ENCODE measurements at regions not wholly inside any gene's neighbourhood (a gene's known extent, or its start where the extent isn't known, plus 50 kb on each side); places are given as distances from the start of the nearest gene placed in this dataset.

- CTCF ChIA-PET: interaction anchor here (1.1 kb wide), 1 partner anchor 24 kb away, joined by 3 read pairs; no protein-coding TSS in a partner anchor
- no peak for TF ChIP-seq EGR2 (tag by site-specific recombination; IDR thresholded peaks at IDR 0.05; ENCODE audit: low read depth)
- no peak for TF ChIP-seq ZNF571 (tag by site-specific recombination; IDR thresholded peaks at IDR 0.05)
- peak; percentile 95 for TF ChIP-seq MEIS1 (CRISPR knock-in tag; IDR thresholded peaks at IDR 0.05; ENCODE audit: borderline replicate concordance)
- TF ChIP-seq, protein P1, sequence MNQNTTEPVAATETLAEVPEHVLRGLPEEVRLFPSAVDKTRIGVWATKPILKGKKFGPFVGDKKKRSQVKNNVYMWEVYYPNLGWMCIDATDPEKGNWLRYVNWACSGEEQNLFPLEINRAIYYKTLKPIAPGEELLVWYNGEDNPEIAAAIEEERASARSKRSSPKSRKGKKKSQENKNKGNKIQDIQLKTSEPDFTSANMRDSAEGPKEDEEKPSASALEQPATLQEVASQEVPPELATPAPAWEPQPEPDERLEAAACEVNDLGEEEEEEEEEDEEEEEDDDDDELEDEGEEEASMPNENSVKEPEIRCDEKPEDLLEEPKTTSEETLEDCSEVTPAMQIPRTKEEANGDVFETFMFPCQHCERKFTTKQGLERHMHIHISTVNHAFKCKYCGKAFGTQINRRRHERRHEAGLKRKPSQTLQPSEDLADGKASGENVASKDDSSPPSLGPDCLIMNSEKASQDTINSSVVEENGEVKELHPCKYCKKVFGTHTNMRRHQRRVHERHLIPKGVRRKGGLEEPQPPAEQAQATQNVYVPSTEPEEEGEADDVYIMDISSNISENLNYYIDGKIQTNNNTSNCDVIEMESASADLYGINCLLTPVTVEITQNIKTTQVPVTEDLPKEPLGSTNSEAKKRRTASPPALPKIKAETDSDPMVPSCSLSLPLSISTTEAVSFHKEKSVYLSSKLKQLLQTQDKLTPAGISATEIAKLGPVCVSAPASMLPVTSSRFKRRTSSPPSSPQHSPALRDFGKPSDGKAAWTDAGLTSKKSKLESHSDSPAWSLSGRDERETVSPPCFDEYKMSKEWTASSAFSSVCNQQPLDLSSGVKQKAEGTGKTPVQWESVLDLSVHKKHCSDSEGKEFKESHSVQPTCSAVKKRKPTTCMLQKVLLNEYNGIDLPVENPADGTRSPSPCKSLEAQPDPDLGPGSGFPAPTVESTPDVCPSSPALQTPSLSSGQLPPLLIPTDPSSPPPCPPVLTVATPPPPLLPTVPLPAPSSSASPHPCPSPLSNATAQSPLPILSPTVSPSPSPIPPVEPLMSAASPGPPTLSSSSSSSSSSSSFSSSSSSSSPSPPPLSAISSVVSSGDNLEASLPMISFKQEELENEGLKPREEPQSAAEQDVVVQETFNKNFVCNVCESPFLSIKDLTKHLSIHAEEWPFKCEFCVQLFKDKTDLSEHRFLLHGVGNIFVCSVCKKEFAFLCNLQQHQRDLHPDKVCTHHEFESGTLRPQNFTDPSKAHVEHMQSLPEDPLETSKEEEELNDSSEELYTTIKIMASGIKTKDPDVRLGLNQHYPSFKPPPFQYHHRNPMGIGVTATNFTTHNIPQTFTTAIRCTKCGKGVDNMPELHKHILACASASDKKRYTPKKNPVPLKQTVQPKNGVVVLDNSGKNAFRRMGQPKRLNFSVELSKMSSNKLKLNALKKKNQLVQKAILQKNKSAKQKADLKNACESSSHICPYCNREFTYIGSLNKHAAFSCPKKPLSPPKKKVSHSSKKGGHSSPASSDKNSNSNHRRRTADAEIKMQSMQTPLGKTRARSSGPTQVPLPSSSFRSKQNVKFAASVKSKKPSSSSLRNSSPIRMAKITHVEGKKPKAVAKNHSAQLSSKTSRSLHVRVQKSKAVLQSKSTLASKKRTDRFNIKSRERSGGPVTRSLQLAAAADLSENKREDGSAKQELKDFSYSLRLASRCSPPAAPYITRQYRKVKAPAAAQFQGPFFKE (tag by site-specific recombination; IDR thresholded peaks at IDR 0.05; ENCODE audit: borderline replicate concordance): no peak
- no peak for TF ChIP-seq SETDB1 (IDR thresholded peaks at IDR 0.05; ENCODE audit: insufficient read length, low read length)
- no peak for TF ChIP-seq ZBTB26 (tag by site-specific recombination; optimal IDR thresholded peaks at IDR 0.05)
- Histone ChIP-seq H3K36me3 (ENCODE audit: control insufficient read depth in 2 of 2, insufficient read depth in 1 of 2, low read length in 2 of 2) (no peaks in the 10 kb centered on the region), H3K4me1 (ENCODE audit: control insufficient read depth, insufficient read depth, low read length) (no peaks in the 10 kb centered on the region), H3K4me3 (ENCODE audit: low read depth, low read length) (no peak overlapping the region), H3K9me3 (ENCODE audit: control insufficient read depth, insufficient read depth, low read depth, low read length) (no peaks in the 10 kb centered on the region), H3K27ac (ENCODE audit: extremely low read depth, low read depth, low read length) (no peak overlapping the region)
- POLR2A ChIA-PET: interaction anchor here (0.8 kb wide), 1 partner anchor 58 kb away, joined by 3 read pairs; no protein-coding TSS in a partner anchor
Observed at GRCh38 chr19:30163663-30164062, 208.5 kb upstream of the ZNF536 start.

DNA sequence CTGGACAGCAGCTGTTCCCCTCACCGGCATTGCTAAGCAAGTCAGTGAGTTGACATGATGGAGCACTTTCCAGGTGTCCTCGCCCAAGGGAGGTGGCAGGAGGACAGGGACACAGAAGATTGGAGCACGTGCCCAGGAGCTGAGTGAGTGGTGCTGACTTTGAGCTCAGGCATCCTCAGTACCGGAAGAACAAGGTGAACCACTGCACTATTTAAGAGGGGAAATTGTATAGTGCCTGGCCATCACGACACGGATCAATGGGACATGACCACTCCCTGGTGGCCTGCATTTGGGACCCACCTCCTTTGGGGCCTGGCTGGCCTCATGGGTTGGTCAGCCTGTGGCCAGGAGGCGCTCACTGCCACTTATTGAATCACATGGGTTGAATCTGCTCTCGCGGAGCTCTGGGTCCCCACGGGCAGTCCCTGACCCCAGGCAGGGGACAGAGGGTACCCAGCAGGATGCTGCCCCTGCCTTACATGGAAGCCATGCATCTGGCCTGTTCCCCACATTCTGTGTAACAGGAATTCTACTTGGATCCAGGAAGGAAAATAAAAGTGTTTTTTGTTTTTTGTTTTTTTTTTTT lies 206.9 kb upstream of the ZNF536 start:
- ChIA-PET CTCF (no interaction called here), POLR2A (no interaction called here)
- Histone ChIP-seq H3K36me3 (ENCODE audit: control insufficient read depth in 2 of 2, insufficient read depth in 1 of 2, low read length in 2 of 2) (no peaks in the 10 kb centered on the region), H3K4me1 (ENCODE audit: control insufficient read depth, insufficient read depth, low read length) (no peaks in the 10 kb centered on the region), H3K4me3 (ENCODE audit: low read depth, low read length) (no peak overlapping the region), H3K27ac (ENCODE audit: extremely low read depth, low read depth, low read length) (no peak overlapping the region), H3K9me3 (ENCODE audit: control insufficient read depth, insufficient read depth, low read depth, low read length) (no peaks in the 10 kb centered on the region)
- TF ChIP-seq ZNF645 (tag by site-specific recombination; IDR thresholded peaks at IDR 0.05): no peak
- TF ChIP-seq ZNF600 (tag by site-specific recombination; IDR thresholded peaks at IDR 0.05): no peak
- no peak for TF ChIP-seq MEIS1 (CRISPR knock-in tag; IDR thresholded peaks at IDR 0.05; ENCODE audit: borderline replicate concordance)
- no peak for TF ChIP-seq ZNF596 (tag by site-specific recombination; IDR thresholded peaks at IDR 0.05)
- no peak for TF ChIP-seq PRDM10 (tag by site-specific recombination; IDR thresholded peaks at IDR 0.05)
- TF ChIP-seq ZNF830 (tag by site-specific recombination; IDR thresholded peaks at IDR 0.05; ENCODE audit: low read depth): no peak
- TF ChIP-seq ZNF670 (tag by site-specific recombination; IDR thresholded peaks at IDR 0.05; ENCODE audit: low read depth): no peak
- TF ChIP-seq ZBTB17 (tag by site-specific recombination; IDR thresholded peaks at IDR 0.05): no peak
